Activated CD8-positive, alpha-beta memory T cell treated with anti-CD3 and anti-CD28 coated beads for 36 hours (primary cell): ENCODE measurements at regions not wholly inside any gene's neighbourhood (a gene's known extent, or its start where the extent isn't known, plus 50 kb on each side); places are given as distances from the start of the nearest gene placed in this dataset.
"Not testable (repeated sequence)": the region's sequence is repeated elsewhere in the genome, so short reads cannot be mapped to it uniquely, and the experiment has no call there.

Experiments used
- CTCF ChIA-PET: fragments of 350-600 bp; sonication (Branson Sonifier 250); formaldehyde crosslinking; loops from one replicate; lab custom pipeline; 2021; ENCODE audit warnings: antibody characterized with exemption; lab: Charles Lee
- POLR2A ChIA-PET: fragments of 350-600 bp; sonication (Branson Sonifier 250); formaldehyde crosslinking; loops from one replicate; lab custom pipeline; 2021; ENCODE audit warnings: antibody characterized with exemption; lab: Charles Lee

DNA sequence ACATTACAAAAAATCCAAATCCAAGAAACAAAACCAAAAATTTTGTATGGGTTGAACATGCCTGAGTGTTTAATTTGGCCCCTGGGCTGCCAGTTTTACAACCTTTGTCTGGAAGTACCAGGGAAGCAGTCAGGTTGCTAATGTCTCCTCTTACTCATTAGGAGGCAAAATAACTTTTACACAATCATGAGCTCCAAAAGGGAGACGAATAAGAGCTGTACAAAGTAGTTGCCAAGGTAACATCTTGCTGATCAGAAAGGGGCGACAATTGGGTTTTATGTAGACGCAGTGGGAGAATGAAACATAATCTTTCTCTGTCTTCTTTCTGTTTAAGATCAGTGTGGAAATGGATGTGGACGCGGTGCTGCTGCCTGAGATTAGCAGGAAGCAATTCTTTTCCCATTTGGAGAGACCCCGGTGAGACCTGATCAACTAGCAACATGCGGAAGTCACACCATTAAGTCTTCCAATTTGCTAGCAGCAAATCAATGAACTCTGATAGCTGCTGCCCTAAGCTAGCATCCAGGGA lies 90.7 kb upstream of the IGFBP7 start:
- POLR2A ChIA-PET = no interaction called here
- CTCF ChIA-PET = no interaction called here

GRCh38 chr4:57199267-57199666 lies 89.1 kb upstream of the IGFBP7 start:
- ChIA-PET CTCF (interaction anchor here (1.9 kb wide), 1 partner anchor 35 kb away, joined by 5 read pairs; no protein-coding TSS in a partner anchor), POLR2A (no interaction called here)

GRCh38 chr4:57195622-57196021 lies 85.4 kb upstream of the IGFBP7 start:
- ChIA-PET POLR2A (no interaction called here), CTCF (no interaction called here)

DNA sequence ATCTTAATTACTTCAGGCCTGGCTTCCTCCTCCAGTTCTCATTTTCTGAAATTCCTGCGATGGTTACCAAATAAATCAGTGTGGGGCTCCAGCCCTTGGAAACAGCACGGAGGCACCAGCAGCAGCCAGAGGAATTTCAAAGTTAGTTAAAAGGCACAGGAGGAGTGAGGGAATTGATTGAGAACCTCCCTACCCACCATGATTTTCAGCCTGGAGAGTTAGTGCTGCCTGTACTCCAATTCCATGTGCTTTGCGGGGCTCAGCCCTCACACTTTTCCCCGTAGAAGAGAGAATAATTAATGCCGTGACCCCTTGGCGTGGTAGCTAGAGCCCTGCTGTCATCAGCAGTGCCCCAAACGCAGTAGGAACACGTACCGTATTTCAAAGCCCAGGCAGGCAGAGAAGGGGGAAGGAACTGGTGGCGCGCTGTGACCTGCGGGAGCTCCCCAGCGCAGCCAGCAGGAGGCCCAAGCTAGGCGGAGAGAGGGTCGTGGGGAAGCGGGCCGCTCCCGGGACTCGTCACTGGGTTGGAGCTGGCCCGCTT lies 84.0 kb upstream of the IGFBP7 start:
- ChIA-PET CTCF (no interaction called here), POLR2A (no interaction called here)

DNA sequence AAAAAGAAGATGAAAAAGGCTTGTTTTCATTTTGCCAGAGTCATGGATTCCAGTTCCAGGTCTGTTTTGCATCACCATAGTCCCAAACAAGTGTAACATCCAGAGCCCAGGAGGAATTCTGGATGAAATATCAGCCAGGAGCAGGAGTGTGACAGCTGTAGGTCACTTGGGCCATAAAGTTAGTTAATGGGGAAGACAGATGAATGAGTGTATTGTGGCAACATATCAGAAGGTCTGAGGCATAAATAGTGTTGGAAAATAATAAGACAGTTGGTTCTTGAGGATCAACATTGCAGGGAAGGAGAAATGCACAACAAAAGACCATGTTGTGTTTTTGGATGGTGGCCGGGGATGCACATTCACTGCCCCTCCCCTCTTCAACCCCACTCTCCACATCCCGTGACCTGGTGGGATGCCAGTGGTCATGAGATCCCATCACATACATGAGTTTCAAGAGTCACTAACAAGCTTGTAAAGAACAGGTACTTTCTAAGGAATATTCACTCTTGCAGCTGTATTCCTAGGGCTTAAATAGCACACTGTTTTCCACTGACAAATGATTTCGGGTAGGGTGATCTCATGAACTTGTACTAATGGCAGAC lies 83.1 kb upstream of the IGFBP7 start:
- POLR2A ChIA-PET = no interaction called here
- CTCF ChIA-PET = no interaction called here

DNA sequence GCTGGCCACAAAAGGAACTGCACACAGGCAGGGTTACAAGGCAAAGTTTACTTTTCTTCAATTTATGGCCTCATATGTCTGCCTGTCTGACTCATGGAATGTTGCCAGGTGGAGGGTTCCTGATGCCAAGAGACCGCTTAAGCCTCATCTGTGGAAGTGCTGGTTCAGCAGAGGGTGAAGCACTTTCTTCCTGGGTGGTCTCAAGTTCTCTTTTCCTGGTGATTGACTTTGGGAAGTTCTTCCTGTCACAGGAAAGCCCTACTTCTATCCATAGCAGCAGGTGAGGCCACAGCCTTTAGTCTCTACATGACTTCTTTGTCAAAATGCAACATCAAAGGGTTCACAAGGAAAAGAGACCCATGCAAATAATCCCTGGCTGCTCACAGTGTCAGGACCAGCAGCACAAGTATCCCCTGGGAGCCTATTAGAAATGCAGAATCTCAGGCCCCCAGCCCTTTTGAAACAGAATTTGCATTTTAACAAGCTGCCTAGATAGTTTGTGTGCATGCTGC lies 81.4 kb upstream of the IGFBP7 start:
- CTCF ChIA-PET = interaction anchor here (2.3 kb wide), 1 partner anchor 28 kb away, joined by 6 read pairs; no protein-coding TSS in a partner anchor
- POLR2A ChIA-PET = no interaction called here

DNA sequence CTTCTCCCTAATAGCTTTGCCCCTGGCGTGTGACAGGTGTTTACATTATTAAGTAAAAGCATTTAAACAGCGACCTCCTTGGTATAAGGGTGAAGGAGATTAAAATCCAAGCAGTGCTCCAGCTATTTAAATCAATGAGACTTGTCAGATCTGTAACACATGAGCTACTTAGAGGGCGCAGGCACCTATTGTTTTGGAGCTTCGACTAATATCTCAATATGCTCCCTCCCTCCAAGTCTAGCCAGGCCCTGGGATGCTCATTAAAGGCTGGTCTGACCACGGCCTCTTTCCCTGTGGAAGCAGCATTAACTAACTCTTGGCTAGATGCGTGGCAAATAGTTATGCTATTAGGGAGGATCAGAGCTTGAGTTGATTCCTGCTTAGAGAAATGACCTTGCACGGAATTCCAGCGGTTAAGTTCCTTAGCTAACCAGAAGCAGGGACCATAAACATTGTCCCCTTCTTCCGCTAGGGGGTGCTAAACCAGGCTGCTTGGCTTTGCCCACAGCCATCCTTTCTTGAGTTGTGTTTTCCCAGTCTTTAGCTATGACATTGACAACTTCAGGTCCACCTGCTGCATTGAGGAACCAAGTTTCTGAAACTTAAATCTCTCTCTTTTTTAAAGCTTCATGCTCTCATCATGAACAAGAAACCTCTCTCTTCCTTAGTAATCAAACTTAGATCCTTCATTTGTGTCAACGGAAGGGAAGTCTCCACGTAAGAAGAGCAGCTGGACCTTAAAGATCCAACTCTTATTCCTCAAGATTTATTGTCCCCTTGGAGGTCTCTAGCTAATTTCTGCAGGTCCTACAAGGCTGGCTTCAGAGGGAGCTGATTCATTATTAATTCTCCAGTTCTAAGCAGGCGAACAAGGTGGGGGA lies 80.7 kb upstream of the IGFBP7 start:
- ChIA-PET POLR2A (no interaction called here), CTCF (interaction anchor here (0.6 to 2.3 kb wide), 2 partner anchors 21 to 27 kb away, joined by 3 to 6 read pairs; no protein-coding TSS in a partner anchor)

DNA sequence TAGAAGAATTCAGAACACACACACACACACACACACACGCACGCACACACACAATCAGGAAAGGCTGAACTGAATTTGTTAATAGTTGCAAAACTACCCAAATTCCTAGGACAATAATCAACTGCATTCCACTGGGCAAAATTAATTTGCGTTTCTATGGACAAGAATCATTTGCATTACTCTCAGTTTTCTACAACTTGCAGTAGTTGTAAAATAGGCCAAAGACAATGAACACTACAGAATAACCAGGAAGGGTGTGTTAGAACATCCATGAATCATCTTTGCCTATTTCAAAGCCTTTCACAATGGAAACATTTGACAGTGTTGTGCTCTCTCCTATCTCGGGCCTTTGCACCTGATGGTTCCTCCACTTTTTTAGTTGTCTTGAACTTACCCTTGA lies 77.1 kb upstream of the IGFBP7 start:
- POLR2A ChIA-PET = no interaction called here
- CTCF ChIA-PET = no interaction called here

GRCh38 chr4:57184378-57185029 lies 74.3 kb upstream of the IGFBP7 start:
- POLR2A ChIA-PET = no interaction called here

GRCh38 chr4:57182132-57182874 lies 72.1 kb upstream of the IGFBP7 start:
- ChIA-PET CTCF (no interaction called here), POLR2A (no interaction called here)

More at GRCh38 chr4:57184378-57185029, 74.3 kb upstream of the IGFBP7 start:
- CTCF ChIA-PET = no interaction called here

- CTCF ChIA-PET = not testable (repeated sequence)
Observed at GRCh38 chr4:57173136-57173535, 63.0 kb upstream of the IGFBP7 start.

GRCh38 chr4:57172065-57172464 lies 61.9 kb upstream of the IGFBP7 start:
- CTCF ChIA-PET = no interaction called here

More at GRCh38 chr4:57173136-57173535, 63.0 kb upstream of the IGFBP7 start:
- POLR2A ChIA-PET = not testable (repeated sequence)

GRCh38 chr4:57168982-57169381 lies 58.8 kb upstream of the IGFBP7 start:
- CTCF ChIA-PET = no interaction called here
- POLR2A ChIA-PET = no interaction called here

More at GRCh38 chr4:57172065-57172464, 61.9 kb upstream of the IGFBP7 start:
- POLR2A ChIA-PET = no interaction called here

- CTCF ChIA-PET = interaction anchor here (0.6 to 1.8 kb wide), 16 partner anchors 8 to 596 kb away, joined by 3 to 8 read pairs (median 4); no protein-coding TSS in a partner anchor
- POLR2A ChIA-PET = no interaction called here
Observed at GRCh38 chr4:57163530-57164459, 53.6 kb upstream of the IGFBP7 start.

DNA sequence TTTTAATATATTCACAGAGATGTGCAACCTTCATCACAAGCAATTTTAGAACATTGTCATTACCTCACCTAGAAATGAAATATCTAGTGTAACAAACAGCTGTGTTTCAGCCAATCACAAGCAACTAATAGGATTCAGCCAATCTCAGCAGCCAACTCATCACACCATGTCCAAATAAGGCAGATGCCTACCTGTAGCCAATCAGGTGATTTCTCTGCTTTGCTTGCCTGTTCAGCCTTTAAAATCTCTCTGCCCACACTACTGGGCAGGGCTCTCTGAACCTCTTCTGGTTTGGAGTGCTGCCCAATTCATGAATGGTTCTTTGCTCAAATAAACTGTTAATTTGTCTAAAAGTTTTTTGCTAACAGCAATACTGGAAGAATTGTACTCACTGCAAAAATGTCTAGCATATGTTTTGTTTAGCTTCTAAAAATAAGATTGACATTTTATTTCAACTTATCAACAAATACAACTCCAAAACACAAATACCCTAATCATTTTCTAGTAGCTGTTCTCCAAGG lies 52.4 kb upstream of the IGFBP7 start:
- POLR2A ChIA-PET = no interaction called here
- CTCF ChIA-PET = interaction anchor here (1.3 to 1.8 kb wide), 4 partner anchors 12 to 58 kb away, joined by 5 to 8 read pairs (median 6); no protein-coding TSS in a partner anchor
